ENCODE measurements at regions not wholly inside any gene's neighbourhood (a gene's known extent, or its start where the extent isn't known, plus 50 kb on each side); places are given as distances from the start of the nearest gene placed in this dataset.

GRCh38 chr10:120011359-120012130 lies 119.0 kb downstream of the SEC23IP start:
- Mint-ChIP-seq H3K4me3 (ENCODE audit: unreplicated experiment) (no peak overlapping the region), H3K27ac (ENCODE audit: unreplicated experiment) (no peak overlapping the region)

GRCh38 chr10:120012131-120012400 lies 119.5 kb downstream of the SEC23IP start:
- peaks cover 6% of the 10 kb centered on the region for H3K9me3 Mint-ChIP-seq (ENCODE audit: low read depth)
- no peaks in the 10 kb centered on the region for H3K36me3 Mint-ChIP-seq (ENCODE audit: low read depth)
- no peak overlapping the region for H3K4me3 Mint-ChIP-seq (ENCODE audit: unreplicated experiment)
- H3K4me1 Mint-ChIP-seq (ENCODE audit: low read depth) = no peaks in the 10 kb centered on the region
- H3K27me3 Mint-ChIP-seq (ENCODE audit: low read depth) = peaks cover 29% of the 10 kb centered on the region
- H3K27ac Mint-ChIP-seq (ENCODE audit: unreplicated experiment) = no peak overlapping the region
- no peak for TF ChIP-seq CTCF (IDR thresholded peaks at IDR 0.05)
- no peak for DNase-seq (ENCODE audit: low spot score)

More at GRCh38 chr10:120011359-120012130, 119.0 kb downstream of the SEC23IP start:
- no peak for DNase-seq (ENCODE audit: low spot score)
- peaks cover 27% of the 10 kb centered on the region for H3K27me3 Mint-ChIP-seq (ENCODE audit: low read depth)
- H3K9me3 Mint-ChIP-seq (ENCODE audit: low read depth) = peaks cover 6% of the 10 kb centered on the region
- H3K36me3 Mint-ChIP-seq (ENCODE audit: low read depth) = no peaks in the 10 kb centered on the region
- no peaks in the 10 kb centered on the region for H3K4me1 Mint-ChIP-seq (ENCODE audit: low read depth)
- TF ChIP-seq CTCF (IDR thresholded peaks at IDR 0.05) = no peak

GRCh38 chr10:120012566-120012965 lies 120.0 kb downstream of the SEC23IP start:
- H3K27ac Mint-ChIP-seq (ENCODE audit: unreplicated experiment) = no peak overlapping the region
- H3K27me3 Mint-ChIP-seq (ENCODE audit: low read depth) = peaks cover 28% of the 10 kb centered on the region
- DNase-seq (ENCODE audit: low spot score) = no peak
- no peak for TF ChIP-seq CTCF (IDR thresholded peaks at IDR 0.05)
- no peak overlapping the region for H3K4me3 Mint-ChIP-seq (ENCODE audit: unreplicated experiment)
- no peaks in the 10 kb centered on the region for H3K4me1 Mint-ChIP-seq (ENCODE audit: low read depth)
- H3K9me3 Mint-ChIP-seq (ENCODE audit: low read depth) = peaks cover 6% of the 10 kb centered on the region
- no peaks in the 10 kb centered on the region for H3K36me3 Mint-ChIP-seq (ENCODE audit: low read depth)

GRCh38 chr10:120014031-120014430 lies 121.5 kb downstream of the SEC23IP start:
- Mint-ChIP-seq H3K4me1 (ENCODE audit: low read depth) (no peaks in the 10 kb centered on the region), H3K27ac (ENCODE audit: unreplicated experiment) (no peak overlapping the region), H3K36me3 (ENCODE audit: low read depth) (no peaks in the 10 kb centered on the region), H3K27me3 (ENCODE audit: low read depth) (peaks cover 24% of the 10 kb centered on the region), H3K4me3 (ENCODE audit: unreplicated experiment) (no peak overlapping the region), H3K9me3 (ENCODE audit: low read depth) (peaks cover 6% of the 10 kb centered on the region)
- TF ChIP-seq CTCF (IDR thresholded peaks at IDR 0.05) = no peak
- no peak for DNase-seq (ENCODE audit: low spot score)

GRCh38 chr10:120015064-120015463 lies 122.5 kb downstream of the SEC23IP start:
- H3K4me3 Mint-ChIP-seq (ENCODE audit: unreplicated experiment) = no peak overlapping the region
- H3K9me3 Mint-ChIP-seq (ENCODE audit: low read depth) = peaks cover 1% of the 10 kb centered on the region
- H3K4me1 Mint-ChIP-seq (ENCODE audit: low read depth) = no peaks in the 10 kb centered on the region
- H3K27ac Mint-ChIP-seq (ENCODE audit: unreplicated experiment) = no peak overlapping the region
- no peaks in the 10 kb centered on the region for H3K36me3 Mint-ChIP-seq (ENCODE audit: low read depth)
- no peak for TF ChIP-seq CTCF (IDR thresholded peaks at IDR 0.05)
- DNase-seq (ENCODE audit: low spot score) = no peak
- peaks cover 24% of the 10 kb centered on the region for H3K27me3 Mint-ChIP-seq (ENCODE audit: low read depth)

Data from chondrocyte (in vitro differentiated cells).